Epithelial cell of proximal tubule (primary cell): ENCODE measurements at regions not wholly inside any gene's neighbourhood (a gene's known extent, or its start where the extent isn't known, plus 50 kb on each side); places are given as distances from the start of the nearest gene placed in this dataset.
"Not testable (repeated sequence)": the region's sequence is repeated elsewhere in the genome, so short reads cannot be mapped to it uniquely, and the experiment has no call there.

ENCODE experiments used
- DNase-seq: peaks from one replicate; pipeline ENCODE4 v3.0.0-alpha.2; 2011; ENCODE audit warnings: low read depth
- H3K4me3 ChIP-seq: 2 replicates; pipeline ENCODE4 v1.5.1; 2011; ENCODE audit warnings: low read depth, mild to moderate bottlenecking, low read length
- CTCF ChIP-seq: conservative IDR thresholded peaks from 2 replicates; pipeline ENCODE4 v1.5.1; 2012; ENCODE audit warnings: low read depth, mild to moderate bottlenecking, low read length

DNA sequence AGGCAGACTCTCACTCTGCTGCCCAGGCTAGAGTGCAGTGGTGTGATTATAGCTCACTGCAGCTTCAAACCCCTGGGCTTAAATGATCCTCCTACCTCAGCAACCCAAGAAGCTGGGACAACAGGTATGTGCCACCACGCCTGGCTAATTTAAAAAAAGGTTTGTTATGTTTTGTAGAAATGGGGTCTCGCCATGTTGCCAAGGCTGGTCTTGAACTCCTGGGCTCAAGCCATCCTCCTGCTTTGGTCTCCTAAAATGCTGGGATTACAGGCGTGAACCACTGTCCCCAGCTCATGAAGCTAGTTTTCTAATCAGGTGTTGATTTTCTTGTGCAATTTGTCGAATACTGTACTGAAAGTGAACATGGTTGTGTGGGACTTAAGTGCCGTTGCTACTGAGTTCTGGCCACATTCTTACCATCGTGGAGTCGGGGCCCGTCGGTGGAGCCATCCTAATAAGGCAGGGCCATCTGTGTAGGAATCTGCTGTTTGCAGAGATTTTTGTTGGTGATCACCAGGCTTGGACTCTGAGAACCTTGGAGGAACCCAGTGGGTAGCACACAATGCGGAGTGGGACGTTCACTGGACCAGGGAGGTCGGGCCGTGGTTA lies 193.2 kb downstream of the GOLGA6L6 start:
- no peak overlapping the region for H3K4me3 ChIP-seq
- TF ChIP-seq CTCF, result no peak

GRCh38 chr15:20346082-20346805 lies 195.4 kb downstream of the GOLGA6L6 start:
- TF ChIP-seq CTCF, result no peak
- no peak for DNase-seq
- no peak overlapping the region for H3K4me3 ChIP-seq

More for the DNA sequence above, 193.2 kb downstream of the GOLGA6L6 start:
- no peak for DNase-seq

DNA sequence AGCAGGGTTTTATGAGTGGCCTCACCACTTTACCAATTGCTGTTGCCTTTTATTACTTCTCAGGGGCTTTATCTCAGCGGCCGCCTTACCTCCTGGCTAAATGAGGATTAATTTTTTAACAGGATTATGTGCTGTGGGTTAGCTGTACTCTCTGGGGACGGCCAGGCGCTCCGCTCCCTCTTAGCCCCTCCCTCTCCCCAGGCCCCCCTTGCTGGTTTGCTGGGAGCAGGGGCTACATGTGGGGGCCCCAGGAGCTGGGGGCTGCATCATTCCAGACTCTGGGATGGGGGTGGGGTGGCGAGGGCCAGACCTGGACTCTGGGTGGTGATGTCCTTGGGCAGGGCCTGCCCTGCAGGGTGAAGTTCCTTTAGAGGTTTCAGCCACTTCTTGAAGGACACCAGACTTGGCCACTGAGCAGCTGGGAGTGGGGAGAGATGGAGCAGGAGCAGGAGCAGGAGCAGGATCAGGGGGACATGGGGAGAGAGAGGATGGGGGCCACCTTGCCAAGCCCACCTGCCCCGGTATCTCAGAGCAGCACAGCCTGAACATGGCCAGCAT lies 196.1 kb downstream of the GOLGA6L6 start:
- no peak for TF ChIP-seq CTCF
- no peak overlapping the region for H3K4me3 ChIP-seq
- no peak for DNase-seq

DNA sequence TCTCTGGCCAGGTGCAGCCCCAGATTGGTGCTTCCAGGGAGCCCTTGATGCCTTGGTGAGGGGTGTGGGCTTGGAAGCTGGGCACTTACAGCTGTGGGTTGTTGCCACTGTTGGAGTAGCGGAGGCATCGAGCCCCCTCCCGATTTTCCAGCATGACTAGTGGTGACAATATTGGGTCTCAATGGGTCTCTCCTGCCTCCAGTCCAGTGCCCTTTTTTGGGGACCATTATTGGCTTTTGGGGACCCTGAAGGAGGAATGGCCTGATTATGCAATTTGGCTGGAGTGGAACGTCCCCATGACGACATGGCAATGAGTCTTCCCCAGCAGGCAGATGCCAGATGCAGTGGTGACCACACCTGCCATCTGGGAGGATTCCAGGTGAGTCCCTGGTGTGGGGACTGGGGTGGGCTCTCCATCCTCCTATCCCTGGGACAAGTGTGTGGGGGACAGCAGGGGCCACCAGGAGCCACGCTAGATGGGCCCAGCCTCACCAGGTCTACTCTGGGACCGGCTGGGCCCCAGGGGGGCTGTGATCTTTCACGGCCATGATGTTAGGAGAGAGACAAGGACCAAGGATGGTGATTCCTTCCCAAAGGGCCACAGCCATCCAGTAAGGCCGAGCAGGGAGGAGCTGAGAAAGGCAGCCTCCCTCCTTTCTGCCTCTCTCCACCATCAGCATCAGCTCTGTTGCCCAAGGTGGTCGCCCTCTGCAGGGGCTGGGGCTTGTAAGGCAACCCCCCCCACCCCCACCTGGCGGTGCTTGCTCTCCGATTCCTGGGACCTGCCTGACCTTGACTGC lies 196.8 kb downstream of the GOLGA6L6 start:
- no peak overlapping the region for H3K4me3 ChIP-seq
- DNase-seq, result no peak
- no peak for TF ChIP-seq CTCF

DNA sequence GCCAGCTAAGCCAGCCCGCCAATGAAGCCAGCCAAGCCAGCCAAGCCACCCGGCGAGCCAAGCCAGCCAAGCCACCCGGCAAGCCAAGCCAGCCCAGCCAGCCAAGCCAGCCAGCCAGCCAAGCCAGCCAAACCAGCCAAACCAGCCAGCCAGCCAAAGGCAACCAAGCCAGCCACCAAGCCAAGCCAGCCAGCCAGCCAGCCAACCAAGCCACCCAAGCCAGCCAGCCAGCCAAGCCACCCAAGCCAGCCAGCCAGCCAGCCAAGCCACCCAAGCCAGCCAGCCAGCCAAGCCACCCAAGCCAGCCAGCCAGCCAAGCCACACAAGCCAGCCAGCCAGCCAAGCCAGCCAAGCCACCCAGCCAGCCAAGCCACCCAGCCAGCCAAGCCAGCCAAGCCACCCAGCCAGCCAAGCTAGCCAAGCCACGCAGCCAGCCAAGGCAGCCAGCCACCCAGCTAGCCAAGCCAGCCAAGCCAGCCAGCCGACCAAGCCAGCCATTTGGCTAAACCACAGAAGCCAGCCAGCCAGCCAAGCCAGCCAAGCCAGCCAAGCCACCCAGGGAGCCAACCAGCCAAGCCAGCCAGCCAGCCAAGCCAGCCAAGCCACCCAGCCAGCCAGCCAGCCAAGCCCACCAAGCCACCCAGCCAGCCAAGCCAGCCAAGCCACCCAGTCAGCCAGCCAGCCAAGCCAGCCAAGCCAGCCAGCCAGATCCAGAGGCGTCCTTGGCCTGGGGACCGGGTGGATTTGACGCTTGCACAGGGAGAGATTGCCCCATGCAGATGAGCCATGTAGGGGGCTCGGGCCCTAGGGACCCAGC lies 198.0 kb downstream of the GOLGA6L6 start:
- not testable (repeated sequence) for H3K4me3 ChIP-seq, DNase-seq

GRCh38 chr15:20342601-20343394 lies 198.8 kb downstream of the GOLGA6L6 start:
- DNase-seq, H3K4me3 ChIP-seq: not testable (repeated sequence)
